IMR-90 (cell line): ENCODE measurements at regions not wholly inside any gene's neighbourhood (a gene's known extent, or its start where the extent isn't known, plus 50 kb on each side); places are given as distances from the start of the nearest gene placed in this dataset.

ENCODE experiments used
- ATAC-seq: fragments of 200-7000 bp; cut with Tn5 transposase; 2 replicates; pipeline ENCODE4 v1.9.1; 2020; ENCODE audit warnings: low read depth, mild to moderate bottlenecking, moderate library complexity
- BruUV-seq: library from RNA; stranded (reverse); fragments of 400-500 nt; replicated peaks from 2 replicates; lab custom pipeline; 2021; lab: Mats Ljungman, UMichigan
- CTCF ChIA-PET: fragments of 300-600 bp; formaldehyde crosslinking; extraction: SDS; loops from one replicate; lab custom pipeline; 2021; ENCODE audit warnings: antibody characterized with exemption; lab: Yijun Ruan, JAX
- POLR2A ChIA-PET: fragments of 300-600 bp; sonication (Branson Sonifier 250); formaldehyde crosslinking; loops from one replicate; lab custom pipeline; 2022; ENCODE audit warnings: antibody characterized with exemption; ENCODE audit not compliant: unreplicated experiment; lab: Charles Lee
- DNase-seq: peaks from one replicate; pipeline ENCODE4 v3.0.0; 2013
- H2AFZ ChIP-seq: replicated peaks from 2 replicates; pipeline ENCODE3; 2013; ENCODE audit warnings: low read length, mild to moderate bottlenecking; ENCODE audit not compliant: poor library complexity
- H2AK5ac ChIP-seq: 2 replicates; pipeline ENCODE4 v1.6.1; 2013; ENCODE audit warnings: low read depth, low read length, inconsistent platforms
- H2AK9ac ChIP-seq: replicated peaks from 2 replicates; pipeline ENCODE3; 2013; ENCODE audit warnings: mild to moderate bottlenecking, low read depth, low read length, moderate library complexity; ENCODE audit not compliant: poor library complexity
- H2BK120ac ChIP-seq: 2 replicates; pipeline ENCODE4 v1.6.1; 2013; ENCODE audit warnings: low read depth, low read length, inconsistent platforms
- H2BK15ac ChIP-seq: 3 replicates; pipeline ENCODE4 v1.6.1; 2013; ENCODE audit warnings: low read depth, low read length, inconsistent platforms
- H2BK20ac ChIP-seq: 2 replicates; pipeline ENCODE4 v1.6.1; 2013; ENCODE audit warnings: low read depth, mild to moderate bottlenecking, inconsistent platforms, low read length, moderate library complexity
- H2BK5ac ChIP-seq: 2 replicates; pipeline ENCODE4 v1.6.1; 2013; ENCODE audit warnings: mild to moderate bottlenecking, low read depth, low read length, inconsistent platforms; ENCODE audit not compliant: poor library complexity, severe bottlenecking
- H3K14ac ChIP-seq: replicated peaks from 2 replicates; pipeline ENCODE4 v1.6.1; 2013; ENCODE audit warnings: low read depth, low read length, inconsistent platforms
- H3K18ac ChIP-seq: 2 replicates; pipeline ENCODE4 v1.6.1; 2013; ENCODE audit warnings: low read depth, low read length, control low read depth
- H3K23ac ChIP-seq: 2 replicates; pipeline ENCODE4 v1.6.1; 2013; ENCODE audit warnings: low read depth, low read length, inconsistent platforms
- H3K27ac ChIP-seq: 2 replicates; pipeline ENCODE4 v1.5.1; 2013; ENCODE audit warnings: mild to moderate bottlenecking, control low read depth, low read length; ENCODE audit not compliant: insufficient read depth
- H3K27me3 ChIP-seq: 2 replicates; pipeline ENCODE4 v1.6.1; 2013; ENCODE audit warnings: low read length; ENCODE audit not compliant: control insufficient read depth, insufficient read depth
- H3K36me3 ChIP-seq: 2 replicates; pipeline ENCODE4 v1.6.1; 2013; ENCODE audit warnings: low read length, mixed read lengths; ENCODE audit not compliant: control insufficient read depth, insufficient read depth
- H3K4ac ChIP-seq: 2 replicates; pipeline ENCODE4 v1.6.1; 2013; ENCODE audit warnings: low read depth, low read length, inconsistent platforms
- H3K4me1 ChIP-seq: 2 replicates; pipeline ENCODE4 v1.6.1; 2013; ENCODE audit warnings: low read length, mixed read lengths; ENCODE audit not compliant: control insufficient read depth, insufficient read depth
- H3K4me2 ChIP-seq: 2 replicates; pipeline ENCODE4 v1.6.1; 2013; ENCODE audit warnings: low read depth, mild to moderate bottlenecking, control low read depth, low read length, moderate library complexity
- H3K4me3 ChIP-seq: 2 replicates; pipeline ENCODE4 v1.5.1; 2013; ENCODE audit warnings: low read depth, mild to moderate bottlenecking, control low read depth, low read length, moderate library complexity; ENCODE audit not compliant: insufficient read depth
- H3K56ac ChIP-seq: 2 replicates; pipeline ENCODE4 v1.6.1; 2013; ENCODE audit warnings: low read length, inconsistent platforms; ENCODE audit not compliant: insufficient read depth; ENCODE audit errors: extremely low read depth
- H3K79me1 ChIP-seq, 2 experiments: 2 replicates each; pipeline ENCODE4 v1.6.1; 2013; ENCODE audit warnings: low read length in 2 of 2, inconsistent platforms in 1 of 2, low read depth in 1 of 2
- H3K9ac ChIP-seq: 2 replicates; pipeline ENCODE4 v1.6.1; 2013; ENCODE audit warnings: low read depth, low read length, control low read depth
- H3K9me1 ChIP-seq: 2 replicates; pipeline ENCODE4 v1.6.1; 2013; ENCODE audit warnings: low read length, inconsistent platforms; ENCODE audit not compliant: insufficient read depth
- H3K9me3 ChIP-seq: 2 replicates; pipeline ENCODE4 v1.6.1; 2013; ENCODE audit warnings: low read length; ENCODE audit not compliant: control insufficient read depth, insufficient read depth
- H4K20me1 ChIP-seq: 2 replicates; pipeline ENCODE4 v1.6.1; 2013; ENCODE audit warnings: low read length, inconsistent platforms; ENCODE audit not compliant: insufficient read depth
- H4K5ac ChIP-seq: 2 replicates; pipeline ENCODE4 v1.6.1; 2013; ENCODE audit warnings: mild to moderate bottlenecking, low read depth, low read length, control low read depth
- H4K8ac ChIP-seq, 2 experiments: 2 replicates each; pipeline ENCODE4 v1.6.1; 2013; ENCODE audit warnings: low read depth in 2 of 2, low read length in 2 of 2, control low read depth in 1 of 2, inconsistent platforms in 1 of 2
- H4K91ac ChIP-seq: 2 replicates; pipeline ENCODE4 v1.6.1; 2013; ENCODE audit warnings: low read depth, low read length, inconsistent platforms; ENCODE audit not compliant: insufficient read depth
- BHLHE40 ChIP-seq: fragments of 150-350 bp; IDR thresholded peaks from 2 replicates; pipeline ENCODE4 v1.6.1; 2016; ENCODE audit warnings: mild to moderate bottlenecking, low read depth, low read length
- CEBPB ChIP-seq: IDR thresholded peaks from 2 replicates; pipeline ENCODE4 v1.6.1; 2012; ENCODE audit warnings: low read depth, low read length, improper control_type of control experiment
- CHD1 ChIP-seq: IDR thresholded peaks from 2 replicates; pipeline ENCODE4 v1.6.1; 2012; ENCODE audit warnings: low read depth, low read length, improper control_type of control experiment
- FOS ChIP-seq: fragments of 150-350 bp; IDR thresholded peaks from 2 replicates; pipeline ENCODE4 v1.6.1; 2016; ENCODE audit warnings: low read depth, low read length
- MAFK ChIP-seq: IDR thresholded peaks from 2 replicates; pipeline ENCODE4 v1.6.1; 2012; ENCODE audit warnings: low read depth, low read length, improper control_type of control experiment
- MAZ ChIP-seq: IDR thresholded peaks from 2 replicates; pipeline ENCODE4 v1.6.1; 2012; ENCODE audit warnings: low read depth, mild to moderate bottlenecking, low read length, improper control_type of control experiment, moderate library complexity, borderline replicate concordance
- MXI1 ChIP-seq: IDR thresholded peaks from 2 replicates; pipeline ENCODE4 v1.6.1; 2012; ENCODE audit warnings: low read depth, mild to moderate bottlenecking, low read length, moderate library complexity, borderline replicate concordance
- NFE2L2 ChIP-seq: fragments of 150-350 bp; IDR thresholded peaks from 2 replicates; pipeline ENCODE4 v1.6.1; 2016; ENCODE audit warnings: low read depth, mild to moderate bottlenecking, low read length
- POLR2A ChIP-seq: IDR thresholded peaks from 2 replicates; pipeline ENCODE4 v1.6.1; 2012; ENCODE audit warnings: mild to moderate bottlenecking, low read depth, low read length
- RAD21 ChIP-seq: IDR thresholded peaks from 2 replicates; pipeline ENCODE4 v1.6.1; 2012; ENCODE audit warnings: low read length, improper control_type of control experiment
- RCOR1 ChIP-seq: IDR thresholded peaks from 2 replicates; pipeline ENCODE4 v1.6.1; 2012; ENCODE audit warnings: mild to moderate bottlenecking, low read length, improper control_type of control experiment; ENCODE audit not compliant: insufficient replicate concordance
- RFX5 ChIP-seq: IDR thresholded peaks from 2 replicates; pipeline ENCODE4 v1.8.0; 2012; ENCODE audit warnings: low read depth, mild to moderate bottlenecking, low read length, moderate library complexity
- SMC3 ChIP-seq: fragments of 150-350 bp; IDR thresholded peaks from 2 replicates; pipeline ENCODE4 v1.6.1; 2016; ENCODE audit warnings: low read depth, mild to moderate bottlenecking, antibody characterized with exemption, low read length, moderate library complexity
- WGBS, 2 experiments: methylation state at CpG; one replicate each; pipeline versions ENCODE4 v1.1.5 to v1.1.7; 2013; ENCODE audit warnings: missing lambda C conversion rate in 2 of 2; ENCODE audit not compliant: insufficient read length in 1 of 2; ENCODE audit errors: extremely low coverage in 2 of 2; 5-methylcytosine and 5-hydroxymethylcytosine counted together
- dilution Hi-C: fragments of 300-500 bp; cut with HindIII; formaldehyde crosslinking; loops from one replicate; pipeline ENCODE4 v1.14.3; 2018; ENCODE audit warnings: low sequenced_read_pairs; ENCODE audit not compliant: unreplicated experiment
- in situ Hi-C: fragments of 300-500 bp; cut with MboI; formaldehyde crosslinking; loops from 3 replicates; pipeline ENCODE4 v1.14.3; 2019; ENCODE audit warnings: low sequenced_read_pairs, inconsistent platforms, mixed read lengths
- intact Hi-C: fragments of 100-400 bp; cut with micrococcal nuclease; formaldehyde crosslinking; loops from 2 replicates; pipeline ENCODE4 v1.10.0; 2022
- TF ChIP-seq, protein P1 (sequence below): fragments of 150-350 bp; IDR thresholded peaks from 2 replicates; pipeline ENCODE4 v1.6.1; 2017; ENCODE audit warnings: mild to moderate bottlenecking, antibody characterized with exemption, low read length, low read depth
- TF ChIP-seq, protein P2 (sequence below): fragments of 150-350 bp; IDR thresholded peaks from 2 replicates; pipeline ENCODE4 v1.6.1; 2016; ENCODE audit warnings: low read depth, mild to moderate bottlenecking, low read length, moderate library complexity, borderline replicate concordance
- TF ChIP-seq, protein P3 (sequence below): conservative IDR thresholded peaks from 2 replicates; pipeline ENCODE4 v1.5.1; 2012; ENCODE audit warnings: mild to moderate bottlenecking, low read depth, low read length, improper control_type of control experiment

DNA sequence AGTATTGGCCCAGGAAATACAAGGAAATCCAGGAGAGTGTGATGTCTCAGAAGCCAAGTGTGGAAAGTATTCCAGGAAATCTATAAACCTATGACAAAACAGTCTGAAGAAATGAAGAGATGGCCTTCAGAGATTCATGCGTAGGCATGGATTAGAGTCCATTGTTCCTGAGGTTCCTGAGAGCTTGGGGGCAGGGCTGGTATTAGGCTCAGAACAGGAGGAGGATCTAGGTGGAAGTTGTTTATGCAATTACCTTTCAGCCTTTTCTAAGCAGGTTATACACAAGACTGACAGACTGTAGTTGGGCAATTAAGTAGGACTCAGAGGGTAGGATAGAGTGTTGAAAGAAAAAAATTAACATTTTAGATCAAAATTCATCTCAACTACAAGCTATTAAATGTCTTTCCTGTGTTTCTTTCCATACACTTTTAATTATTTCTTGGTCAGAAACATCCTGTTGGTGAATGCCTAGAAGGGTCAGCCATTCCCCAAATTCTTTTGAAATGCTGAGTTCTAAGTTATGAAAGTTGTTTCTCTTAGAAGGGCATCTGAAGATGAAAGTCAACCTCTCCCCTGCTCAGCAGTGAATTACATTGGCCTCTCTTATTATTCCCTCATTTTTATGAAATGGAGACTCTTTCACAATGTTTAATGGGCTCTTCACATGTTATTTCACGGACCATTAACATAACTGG, 201.2 kb upstream of the MYLIP start:
- Histone ChIP-seq H3K18ac (no peak overlapping the region), H2AK9ac (no peak overlapping the region), H3K4ac (no peak overlapping the region), H3K9me1 (no peaks in the 10 kb centered on the region), H3K27ac (no peak overlapping the region), H3K79me1 (no peaks in the 10 kb centered on the region), H3K56ac (no peak overlapping the region), H2BK20ac (no peak overlapping the region), H4K5ac (no peak overlapping the region), H3K4me2 (no peak overlapping the region), H3K9ac (no peak overlapping the region), H2AK5ac (no peak overlapping the region), H2BK120ac (no peak overlapping the region), H2AFZ (no peak overlapping the region), H4K91ac (no peak overlapping the region), H4K20me1 (no peaks in the 10 kb centered on the region), H3K4me3 (no peak overlapping the region), H3K4me1 (no peaks in the 10 kb centered on the region), H3K23ac (no peak overlapping the region), H3K14ac (no peak overlapping the region), H3K9me3 (peaks cover 2% of the 10 kb centered on the region; the same call in 1 of the 2 replicates), H2BK15ac (no peak overlapping the region), H2BK5ac (no peak overlapping the region), H3K27me3 (no peaks in the 10 kb centered on the region; the same call in none of the 2 replicates), H3K36me3 (no peaks in the 10 kb centered on the region), H4K8ac (no peak overlapping the region)
- TF ChIP-seq BHLHE40 (no peak), NFE2L2 (no peak), SMC3 (no peak), POLR2A (no peak), RCOR1 (no peak), MAFK (no peak), CHD1 (no peak), RAD21 (no peak), CEBPB (no peak), FOS (no peak), RFX5 (no peak), MAZ (no peak), MXI1 (no peak)
- TF ChIP-seq, protein P1, sequence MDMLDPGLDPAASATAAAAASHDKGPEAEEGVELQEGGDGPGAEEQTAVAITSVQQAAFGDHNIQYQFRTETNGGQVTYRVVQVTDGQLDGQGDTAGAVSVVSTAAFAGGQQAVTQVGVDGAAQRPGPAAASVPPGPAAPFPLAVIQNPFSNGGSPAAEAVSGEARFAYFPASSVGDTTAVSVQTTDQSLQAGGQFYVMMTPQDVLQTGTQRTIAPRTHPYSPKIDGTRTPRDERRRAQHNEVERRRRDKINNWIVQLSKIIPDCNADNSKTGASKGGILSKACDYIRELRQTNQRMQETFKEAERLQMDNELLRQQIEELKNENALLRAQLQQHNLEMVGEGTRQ = no peak
- TF ChIP-seq, protein P2, sequence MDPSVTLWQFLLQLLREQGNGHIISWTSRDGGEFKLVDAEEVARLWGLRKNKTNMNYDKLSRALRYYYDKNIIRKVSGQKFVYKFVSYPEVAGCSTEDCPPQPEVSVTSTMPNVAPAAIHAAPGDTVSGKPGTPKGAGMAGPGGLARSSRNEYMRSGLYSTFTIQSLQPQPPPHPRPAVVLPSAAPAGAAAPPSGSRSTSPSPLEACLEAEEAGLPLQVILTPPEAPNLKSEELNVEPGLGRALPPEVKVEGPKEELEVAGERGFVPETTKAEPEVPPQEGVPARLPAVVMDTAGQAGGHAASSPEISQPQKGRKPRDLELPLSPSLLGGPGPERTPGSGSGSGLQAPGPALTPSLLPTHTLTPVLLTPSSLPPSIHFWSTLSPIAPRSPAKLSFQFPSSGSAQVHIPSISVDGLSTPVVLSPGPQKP = no peak
- TF ChIP-seq, protein P3, sequence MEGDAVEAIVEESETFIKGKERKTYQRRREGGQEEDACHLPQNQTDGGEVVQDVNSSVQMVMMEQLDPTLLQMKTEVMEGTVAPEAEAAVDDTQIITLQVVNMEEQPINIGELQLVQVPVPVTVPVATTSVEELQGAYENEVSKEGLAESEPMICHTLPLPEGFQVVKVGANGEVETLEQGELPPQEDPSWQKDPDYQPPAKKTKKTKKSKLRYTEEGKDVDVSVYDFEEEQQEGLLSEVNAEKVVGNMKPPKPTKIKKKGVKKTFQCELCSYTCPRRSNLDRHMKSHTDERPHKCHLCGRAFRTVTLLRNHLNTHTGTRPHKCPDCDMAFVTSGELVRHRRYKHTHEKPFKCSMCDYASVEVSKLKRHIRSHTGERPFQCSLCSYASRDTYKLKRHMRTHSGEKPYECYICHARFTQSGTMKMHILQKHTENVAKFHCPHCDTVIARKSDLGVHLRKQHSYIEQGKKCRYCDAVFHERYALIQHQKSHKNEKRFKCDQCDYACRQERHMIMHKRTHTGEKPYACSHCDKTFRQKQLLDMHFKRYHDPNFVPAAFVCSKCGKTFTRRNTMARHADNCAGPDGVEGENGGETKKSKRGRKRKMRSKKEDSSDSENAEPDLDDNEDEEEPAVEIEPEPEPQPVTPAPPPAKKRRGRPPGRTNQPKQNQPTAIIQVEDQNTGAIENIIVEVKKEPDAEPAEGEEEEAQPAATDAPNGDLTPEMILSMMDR = no peak
- DNase-seq (no peak), ATAC-seq (no peak)
- POLR2A ChIA-PET = no interaction called here
- no CpG with 5 or more reads among the region's 2 CpGs for WGBS, 2 experiments
- in situ Hi-C loops = no loop called here
- dilution Hi-C loops = no loop called here
- no TSS peak for BruUV-seq
- CTCF ChIA-PET = no interaction called here
- intact Hi-C loops = no loop called here
